ENCODE measurements at regions not wholly inside any gene's neighbourhood (a gene's known extent, or its start where the extent isn't known, plus 50 kb on each side); places are given as distances from the start of the nearest gene placed in this dataset.

DNA sequence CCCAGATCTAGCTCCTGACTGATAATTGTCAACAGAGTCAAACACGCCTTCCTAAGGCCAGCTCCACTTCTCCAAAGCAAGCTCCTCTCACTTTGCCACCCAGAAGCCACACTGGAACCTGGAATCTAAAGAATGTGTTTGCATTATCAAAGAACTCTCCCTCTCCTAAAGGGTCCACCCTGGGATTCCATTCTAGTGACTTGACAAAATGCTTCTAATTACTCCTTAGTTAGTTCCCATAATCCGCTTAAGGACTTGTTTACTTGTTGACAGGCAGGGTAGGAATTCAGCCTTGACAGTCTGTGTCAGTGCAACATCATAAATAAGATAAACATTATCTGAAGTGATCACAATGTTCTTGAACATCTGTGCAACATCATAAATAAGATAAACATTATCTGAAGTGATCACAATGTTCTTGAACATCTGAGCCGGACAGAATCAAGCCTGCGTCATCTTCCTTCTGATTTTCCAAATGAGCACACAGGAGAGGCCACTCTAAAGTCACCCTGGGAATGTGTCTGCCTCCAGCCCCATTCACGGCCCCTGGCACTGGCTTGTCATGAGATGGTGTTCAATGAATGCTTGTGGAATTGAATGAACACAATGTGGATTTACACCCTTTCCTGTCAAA lies 512.1 kb downstream of the IRS2 start:
- Histone ChIP-seq H3K4me3 (replicated peaks in 1 of 3) (no peak overlapping the region), H3K9me3 (no peaks in the 10 kb centered on the region), H3K27me3 (no peaks in the 10 kb centered on the region), H3K4me1 (peaks cover 0 to 6% of the 10 kb centered on the region in 2 donors), H3K36me3 (no peaks in the 10 kb centered on the region), H3K27ac (no peak overlapping the region)
- intact Hi-C loops (cut with DNase I): no loop called here
- peak; percentile 17 to 40 for DNase-seq
- no peak for TF ChIP-seq CTCF (IDR thresholded peaks at IDR 0.05)
- TF ChIP-seq POLR2A (IDR thresholded peaks at IDR 0.05): no peak
- WGBS, 2 donors: 41 to 54% methylated on average over 5 of the region's 5 CpGs

DNA sequence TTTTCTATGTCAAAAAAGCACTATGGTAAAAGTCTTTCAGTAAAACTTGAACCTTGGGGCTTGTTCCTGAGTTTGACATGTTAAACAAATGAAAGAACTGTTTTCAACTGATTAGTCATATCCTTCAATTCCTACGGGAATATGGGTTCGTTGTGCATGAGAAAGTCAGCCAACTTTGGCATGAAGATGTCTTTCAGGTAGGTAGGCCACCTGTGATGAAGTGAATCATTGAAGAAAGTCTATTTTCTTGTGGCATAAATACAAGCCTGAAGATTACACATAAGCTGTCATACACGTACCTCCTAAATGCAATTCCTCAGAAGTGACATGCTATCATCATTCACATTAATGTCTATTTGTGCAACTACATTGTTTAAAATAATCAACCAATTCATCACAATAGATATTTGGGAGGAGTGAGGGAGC lies 513.0 kb downstream of the IRS2 start:
- no peak overlapping the region for H3K27ac ChIP-seq
- H3K4me3 ChIP-seq (replicated peaks in 1 of 3): no peak overlapping the region
- H3K36me3 ChIP-seq: no peaks in the 10 kb centered on the region
- no peak for DNase-seq
- intact Hi-C loops (cut with DNase I): no loop called here
- peaks cover 0 to 6% of the 10 kb centered on the region in 2 donors for H3K4me1 ChIP-seq
- WGBS, 2 donors: 68 to 81% methylated on average over 3 of the region's 3 CpGs
- no peaks in the 10 kb centered on the region for H3K9me3 ChIP-seq
- no peaks in the 10 kb centered on the region for H3K27me3 ChIP-seq
- no peak for TF ChIP-seq CTCF (IDR thresholded peaks at IDR 0.05)
- no peak for TF ChIP-seq POLR2A (IDR thresholded peaks at IDR 0.05)

- Histone ChIP-seq H3K27me3 (no peaks in the 10 kb centered on the region), H3K36me3 (no peaks in the 10 kb centered on the region), H3K27ac (no peak overlapping the region), H3K4me3 (replicated peaks in 1 of 3) (no peak overlapping the region), H3K9me3 (no peaks in the 10 kb centered on the region), H3K4me1 (peaks cover 0 to 6% of the 10 kb centered on the region in 2 donors)
- 75 to 82% methylated on average over 6 of the region's 6 CpGs for WGBS, 2 donors
- intact Hi-C loops (cut with DNase I): no loop called here
- no peak for DNase-seq
- no peak for TF ChIP-seq POLR2A (IDR thresholded peaks at IDR 0.05)
- no peak for TF ChIP-seq CTCF (IDR thresholded peaks at IDR 0.05)
Observed at GRCh38 chr13:109272595-109273325, 513.6 kb downstream of the IRS2 start.

GRCh38 chr13:109271555-109272541 lies 514.5 kb downstream of the IRS2 start:
- Histone ChIP-seq H3K36me3 (no peaks in the 10 kb centered on the region), H3K9me3 (no peaks in the 10 kb centered on the region), H3K4me1 (peaks cover 0 to 6% of the 10 kb centered on the region in 2 donors), H3K4me3 (replicated peaks in 1 of 3) (no peak overlapping the region), H3K27ac (no peak overlapping the region), H3K27me3 (no peaks in the 10 kb centered on the region)
- intact Hi-C loops (cut with DNase I): no loop called here
- WGBS, 2 donors: 88 to 90% methylated on average over 7 of the region's 7 CpGs
- TF ChIP-seq CTCF (IDR thresholded peaks at IDR 0.05) (no peak), POLR2A (IDR thresholded peaks at IDR 0.05) (no peak)
- no peak for DNase-seq
